ENCODE measurements at regions not wholly inside any gene's neighbourhood (a gene's known extent, or its start where the extent isn't known, plus 50 kb on each side); places are given as distances from the start of the nearest gene placed in this dataset.

DNA sequence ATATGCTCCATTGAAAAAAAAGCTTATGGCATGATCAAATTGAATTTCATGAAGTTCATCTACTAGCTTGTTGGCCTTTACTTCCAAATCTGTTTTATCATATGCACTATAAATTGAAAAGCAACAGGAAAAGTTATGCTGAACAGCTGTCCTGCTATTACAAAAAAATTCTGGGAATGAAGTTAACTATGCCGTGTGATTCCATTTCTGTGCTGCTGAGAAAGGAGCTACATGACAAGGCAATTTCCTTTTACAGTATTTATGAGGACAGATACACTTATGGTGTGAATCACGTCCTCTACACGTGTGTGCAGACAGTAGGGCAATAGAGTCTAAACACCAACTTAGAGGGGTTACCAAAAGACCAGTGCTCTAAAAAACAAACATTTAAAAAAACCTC, 426.5 kb upstream of the AKR1E2 start:
- H3K27ac ChIP-seq: no peak overlapping the region
- no peaks in the 10 kb centered on the region for H3K4me1 ChIP-seq
- H3K9me3 ChIP-seq: no peaks in the 10 kb centered on the region
- TF ChIP-seq POLR2AphosphoS5 (IDR thresholded peaks at IDR 0.05) (no peak), POLR2A (IDR thresholded peaks at IDR 0.05) (no peak)
- TF ChIP-seq, protein P1, sequence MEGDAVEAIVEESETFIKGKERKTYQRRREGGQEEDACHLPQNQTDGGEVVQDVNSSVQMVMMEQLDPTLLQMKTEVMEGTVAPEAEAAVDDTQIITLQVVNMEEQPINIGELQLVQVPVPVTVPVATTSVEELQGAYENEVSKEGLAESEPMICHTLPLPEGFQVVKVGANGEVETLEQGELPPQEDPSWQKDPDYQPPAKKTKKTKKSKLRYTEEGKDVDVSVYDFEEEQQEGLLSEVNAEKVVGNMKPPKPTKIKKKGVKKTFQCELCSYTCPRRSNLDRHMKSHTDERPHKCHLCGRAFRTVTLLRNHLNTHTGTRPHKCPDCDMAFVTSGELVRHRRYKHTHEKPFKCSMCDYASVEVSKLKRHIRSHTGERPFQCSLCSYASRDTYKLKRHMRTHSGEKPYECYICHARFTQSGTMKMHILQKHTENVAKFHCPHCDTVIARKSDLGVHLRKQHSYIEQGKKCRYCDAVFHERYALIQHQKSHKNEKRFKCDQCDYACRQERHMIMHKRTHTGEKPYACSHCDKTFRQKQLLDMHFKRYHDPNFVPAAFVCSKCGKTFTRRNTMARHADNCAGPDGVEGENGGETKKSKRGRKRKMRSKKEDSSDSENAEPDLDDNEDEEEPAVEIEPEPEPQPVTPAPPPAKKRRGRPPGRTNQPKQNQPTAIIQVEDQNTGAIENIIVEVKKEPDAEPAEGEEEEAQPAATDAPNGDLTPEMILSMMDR (IDR thresholded peaks at IDR 0.05 in 8 of 11, conservative IDR thresholded peaks at IDR 0.05 in 3 of 11): no peak
- no peaks in the 10 kb centered on the region for H3K36me3 ChIP-seq
- H3K27me3 ChIP-seq (replicated peaks in 1 of 7): no peaks in the 10 kb centered on the region
- no peak for DNase-seq
- no peak overlapping the region for H3K4me3 ChIP-seq
- intact Hi-C loops (cut with DNase I; ENCODE audit: low total_unique reads): no loop called here
- WGBS, 5 donors: 62 to 76% (median 69%) methylated on average over 3 of the region's 3 CpGs

DNA sequence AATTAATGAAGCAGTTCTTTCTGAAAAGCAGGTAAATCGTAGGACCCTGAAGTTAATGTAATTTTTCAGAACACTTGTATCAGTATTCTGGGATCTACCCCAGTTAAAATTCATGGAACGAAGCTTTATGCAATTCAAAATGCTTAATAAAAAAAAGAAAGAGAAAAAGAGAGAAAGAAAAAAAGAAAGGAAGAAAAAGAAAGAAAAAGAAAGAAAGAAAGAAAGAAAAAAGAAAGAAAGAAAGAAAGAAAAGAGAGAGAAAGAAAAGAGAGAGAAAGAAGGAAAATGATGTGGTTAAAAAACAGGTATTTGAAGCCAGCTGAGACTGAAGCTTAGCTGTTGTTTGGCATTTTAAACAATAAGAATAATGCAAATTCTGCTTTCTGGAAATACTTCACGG, 427.4 kb upstream of the AKR1E2 start:
- H3K4me3 ChIP-seq: no peak overlapping the region
- H3K4me1 ChIP-seq: no peaks in the 10 kb centered on the region
- H3K27me3 ChIP-seq (replicated peaks in 1 of 7): no peaks in the 10 kb centered on the region
- intact Hi-C loops (cut with DNase I; ENCODE audit: low total_unique reads): no loop called here
- H3K36me3 ChIP-seq: no peaks in the 10 kb centered on the region
- TF ChIP-seq POLR2A (IDR thresholded peaks at IDR 0.05): no peak
- no peak for TF ChIP-seq POLR2AphosphoS5 (IDR thresholded peaks at IDR 0.05)
- TF ChIP-seq, protein P1 (IDR thresholded peaks at IDR 0.05 in 8 of 11, conservative IDR thresholded peaks at IDR 0.05 in 3 of 11): no peak
- H3K9me3 ChIP-seq: no peaks in the 10 kb centered on the region
- DNase-seq: no peak
- WGBS, 5 donors: 81 to 94% (median 88%) methylated on average over 3 of the region's 3 CpGs
- no peak overlapping the region for H3K27ac ChIP-seq

DNA sequence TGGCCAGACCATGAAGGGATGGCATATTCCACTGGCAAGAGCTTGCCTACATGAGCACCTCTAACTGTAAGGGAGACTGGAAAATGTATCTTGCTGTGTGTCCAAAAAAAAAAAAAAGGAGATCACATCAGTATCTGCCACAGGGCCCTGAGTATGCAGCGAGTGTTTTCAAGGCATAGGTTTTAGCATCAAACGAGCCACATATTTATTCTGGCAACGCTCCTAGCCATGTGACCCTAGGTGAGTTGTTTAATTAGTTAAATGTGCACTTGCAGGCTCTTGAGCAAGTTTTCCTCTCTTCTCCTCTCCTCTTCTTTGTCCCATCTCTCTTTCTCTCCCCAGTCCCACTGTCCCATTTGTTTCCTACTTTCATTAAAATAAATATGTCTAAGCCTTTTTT, 428.7 kb upstream of the AKR1E2 start:
- intact Hi-C loops (cut with DNase I; ENCODE audit: low total_unique reads): no loop called here

DNA sequence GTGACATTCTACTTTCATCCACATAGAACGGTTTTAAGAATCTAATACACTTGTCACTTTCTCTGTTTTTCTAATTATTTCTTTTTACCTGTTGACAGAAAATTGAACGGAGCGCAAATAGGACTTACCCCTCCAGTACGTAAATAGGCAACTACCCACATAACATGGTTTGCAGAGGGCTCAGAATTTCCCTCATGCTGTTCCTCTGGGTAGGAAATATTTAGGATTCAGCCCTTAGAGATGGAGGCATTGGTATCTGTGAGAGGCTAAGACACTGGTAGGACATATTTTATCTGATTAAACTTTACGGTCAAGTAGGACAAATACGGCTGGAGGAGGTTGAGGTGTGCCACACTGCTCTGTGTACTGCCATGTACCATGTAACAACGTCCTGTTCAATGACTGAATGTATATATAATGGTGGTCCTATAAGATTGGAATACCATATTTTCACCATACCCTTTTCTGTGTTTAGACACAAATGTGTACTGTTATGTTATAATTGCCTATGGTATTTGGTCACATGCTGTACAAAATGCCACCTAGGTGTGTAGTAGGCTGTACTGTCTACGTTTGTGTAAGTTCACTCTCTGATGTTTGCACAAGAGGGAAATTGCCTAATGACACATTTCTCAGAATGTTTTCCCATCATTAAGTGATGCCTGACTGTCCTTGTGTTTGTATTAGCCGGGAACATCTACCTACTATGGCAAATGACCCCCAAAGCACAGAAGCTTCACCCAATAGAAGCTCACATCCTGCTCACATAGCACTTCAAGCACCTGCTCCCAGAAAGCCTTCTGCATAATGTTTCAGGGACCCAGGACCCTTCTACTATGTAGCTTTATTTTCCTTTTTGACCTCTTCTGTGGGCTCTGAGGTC, 429.4 kb upstream of the AKR1E2 start:
- WGBS, 5 donors: 85 to 94% (median 89%) methylated on average over 9 of the region's 9 CpGs
- no peaks in the 10 kb centered on the region for H3K9me3 ChIP-seq
- intact Hi-C loops (cut with DNase I; ENCODE audit: low total_unique reads): no loop called here
- H3K36me3 ChIP-seq: no peaks in the 10 kb centered on the region
- no peak overlapping the region for H3K4me3 ChIP-seq
- no peaks in the 10 kb centered on the region for H3K27me3 ChIP-seq (replicated peaks in 1 of 7)
- no peaks in the 10 kb centered on the region for H3K4me1 ChIP-seq
- TF ChIP-seq POLR2A (IDR thresholded peaks at IDR 0.05): no peak
- TF ChIP-seq POLR2AphosphoS5 (IDR thresholded peaks at IDR 0.05): no peak
- TF ChIP-seq, protein P1 (IDR thresholded peaks at IDR 0.05 in 8 of 11, conservative IDR thresholded peaks at IDR 0.05 in 3 of 11): no peak
- no peak overlapping the region for H3K27ac ChIP-seq
- DNase-seq: no peak

More for the DNA sequence above, 428.7 kb upstream of the AKR1E2 start:
- Histone ChIP-seq H3K36me3 (no peaks in the 10 kb centered on the region), H3K9me3 (no peaks in the 10 kb centered on the region), H3K27me3 (replicated peaks in 1 of 7) (no peaks in the 10 kb centered on the region), H3K4me3 (no peak overlapping the region), H3K4me1 (no peaks in the 10 kb centered on the region), H3K27ac (no peak overlapping the region)
- TF ChIP-seq POLR2A (IDR thresholded peaks at IDR 0.05) (no peak), POLR2AphosphoS5 (IDR thresholded peaks at IDR 0.05) (no peak)
- TF ChIP-seq, protein P1 (IDR thresholded peaks at IDR 0.05 in 8 of 11, conservative IDR thresholded peaks at IDR 0.05 in 3 of 11): no peak
- no peak for DNase-seq
- 80 to 93% (median 90%) methylated on average over 3 of the region's 3 CpGs for WGBS, 5 donors
